ENCODE measurements at regions not wholly inside any gene's neighbourhood (a gene's known extent, or its start where the extent isn't known, plus 50 kb on each side); places are given as distances from the start of the nearest gene placed in this dataset.
"Not testable (repeated sequence)": the region's sequence is repeated elsewhere in the genome, so short reads cannot be mapped to it uniquely, and the experiment has no call there.

DNA sequence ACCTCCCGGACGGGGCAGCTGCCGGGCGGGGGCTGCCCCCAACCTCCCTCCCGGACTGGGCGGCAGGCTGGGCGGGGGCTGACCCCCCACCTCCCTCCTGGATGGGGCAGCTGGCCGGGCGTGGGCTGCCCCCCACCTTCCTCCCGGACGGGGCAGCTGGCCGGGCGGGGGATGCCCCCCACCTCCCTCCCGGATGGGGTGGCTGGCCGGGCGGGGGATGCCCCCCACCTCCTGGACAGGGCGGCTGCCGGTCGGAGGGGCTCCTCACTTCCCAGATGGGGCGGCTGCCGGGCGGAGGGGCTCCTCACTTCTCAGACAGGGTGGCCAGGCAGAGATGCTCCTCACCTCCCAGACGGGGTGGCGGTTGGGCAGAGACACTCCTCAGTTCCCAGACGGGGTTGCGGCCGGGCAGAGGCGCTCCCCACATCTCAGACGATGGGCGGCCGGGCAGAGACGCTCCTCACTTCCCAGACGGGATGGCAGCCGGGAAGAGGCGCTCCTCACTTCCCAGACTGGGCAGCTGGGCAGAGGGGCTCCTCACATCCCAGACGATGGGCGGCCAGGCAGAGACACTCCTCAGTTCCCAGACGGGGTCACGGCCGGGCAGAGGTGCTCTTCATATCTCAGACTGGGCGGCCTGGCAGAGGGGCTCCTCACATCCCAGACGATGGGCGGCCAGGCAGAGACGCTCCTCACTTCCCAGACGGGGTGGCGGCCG is 691.1 kb downstream of the BRINP1 start:
- not testable (repeated sequence) for DNase-seq

DNA sequence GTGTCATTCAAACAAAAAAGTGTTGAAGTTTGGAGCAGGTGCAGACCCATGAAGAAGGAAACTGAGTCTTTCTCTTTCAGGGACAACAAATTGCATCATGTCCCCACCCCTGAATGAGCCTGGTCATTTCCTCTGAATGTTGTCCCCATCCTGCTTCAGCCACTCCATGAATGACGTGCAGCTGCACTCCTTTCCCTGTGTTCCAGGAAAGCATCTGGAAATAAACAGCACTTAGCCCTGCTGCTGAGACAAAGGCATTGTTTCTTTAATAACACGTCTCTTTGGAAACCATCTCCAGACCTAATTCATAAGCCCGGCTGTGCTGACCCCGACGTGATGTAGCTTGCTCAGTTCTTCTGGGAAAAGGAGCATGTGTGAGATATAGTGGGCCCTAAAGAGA is 682.3 kb downstream of the BRINP1 start:
- peak; percentile 98 for DNase-seq

DNA sequence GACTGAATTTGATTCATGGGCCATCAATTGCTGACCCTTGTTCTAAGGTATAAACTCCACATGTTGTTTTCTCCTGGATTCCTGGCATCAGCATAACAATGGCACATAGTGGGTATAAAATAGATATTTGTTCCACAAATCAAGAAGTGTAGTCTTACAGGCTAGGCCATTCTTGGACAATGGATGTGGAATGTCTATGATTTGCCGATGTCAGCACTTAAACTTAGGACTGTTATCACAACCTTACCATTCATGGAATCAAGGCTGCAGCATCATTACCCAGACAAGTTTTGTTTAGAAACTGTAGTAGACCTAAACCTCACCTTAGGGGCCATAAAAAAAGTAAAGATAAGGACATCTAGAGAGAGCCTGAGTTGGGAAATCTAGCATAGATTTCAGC is 680.0 kb downstream of the BRINP1 start:
- DNase-seq: no peak

GRCh38 chr9:118692613-118693012 is 676.6 kb downstream of the BRINP1 start:
- no peak for DNase-seq

DNA sequence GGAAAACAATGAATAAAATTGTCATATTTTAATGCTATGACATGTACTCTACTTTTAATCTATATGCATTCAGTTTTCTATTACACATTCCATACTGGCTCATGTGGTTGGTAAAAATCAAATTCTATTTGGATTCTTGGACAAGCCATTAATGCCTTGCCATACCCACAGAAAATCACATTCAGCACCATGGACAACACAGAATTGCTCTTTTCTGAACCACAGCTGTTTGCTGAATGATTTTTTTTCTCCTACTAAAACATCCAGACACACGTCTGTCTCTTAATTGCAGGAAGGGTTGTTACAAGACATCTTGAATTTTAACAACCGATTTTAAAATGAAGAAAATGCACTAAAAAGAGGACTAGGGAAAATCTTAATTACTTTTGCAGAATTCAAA is 675.6 kb downstream of the BRINP1 start:
- no peak for DNase-seq

GRCh38 chr9:118695249-118695648 is 674.0 kb downstream of the BRINP1 start:
- DNase-seq: not testable (repeated sequence)

DNA sequence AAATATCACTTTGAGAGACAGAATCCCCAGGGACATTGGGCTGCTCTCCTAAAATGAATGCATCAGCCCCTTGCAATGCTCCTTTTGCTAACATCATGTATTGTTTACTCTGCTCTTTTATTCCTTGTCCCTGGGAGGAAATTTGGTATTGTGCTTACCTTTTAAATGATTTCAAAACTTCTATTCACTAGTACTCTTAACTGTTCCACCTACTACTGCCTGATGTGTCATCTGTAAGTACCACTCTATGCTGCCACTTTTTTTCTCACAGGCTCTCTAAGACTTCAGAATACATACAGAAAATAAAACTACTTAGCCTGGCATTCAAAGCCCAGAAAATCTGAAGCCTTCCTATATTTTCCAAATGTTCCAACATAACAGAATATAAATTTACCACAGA is 667.2 kb downstream of the BRINP1 start:
- DNase-seq: no peak

DNA sequence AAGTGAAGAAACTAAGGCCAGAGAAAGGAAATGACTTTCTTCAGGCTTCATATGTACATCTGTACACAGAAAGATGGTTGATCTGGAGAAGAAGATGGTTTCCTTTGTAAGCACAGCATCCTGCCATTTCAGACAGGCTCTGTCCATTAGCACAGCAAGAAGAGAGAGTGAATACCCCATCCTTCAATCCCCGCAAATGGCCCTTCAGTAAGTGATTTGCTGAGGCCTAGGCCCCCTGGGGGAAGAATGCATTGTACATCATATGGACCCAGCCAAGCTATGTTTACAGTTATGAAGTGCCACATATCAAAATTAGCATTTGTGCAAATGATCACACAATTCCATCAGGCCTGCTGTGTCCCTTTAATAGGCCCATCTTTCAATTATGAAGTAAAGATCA is 657.4 kb downstream of the BRINP1 start:
- DNase-seq: no peak

DNA sequence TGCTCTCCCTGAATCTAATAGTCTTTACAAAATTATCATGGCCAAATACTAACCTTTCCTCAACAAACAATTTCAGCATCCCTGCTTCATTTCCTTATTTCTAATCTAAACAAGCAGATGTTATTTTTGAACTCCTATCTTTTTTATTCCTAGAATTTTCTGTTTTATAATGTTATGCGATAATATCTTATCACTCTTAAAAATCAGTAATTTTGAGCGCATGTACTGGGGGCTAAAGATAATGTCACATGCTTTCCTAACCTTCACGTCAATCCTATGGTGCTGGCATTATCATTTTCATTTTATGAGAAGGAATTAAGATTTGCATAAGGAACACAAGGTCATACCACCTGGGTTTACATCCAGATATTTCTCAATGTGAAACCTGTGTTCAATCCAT is 648.0 kb downstream of the BRINP1 start:
- no peak for DNase-seq

DNA sequence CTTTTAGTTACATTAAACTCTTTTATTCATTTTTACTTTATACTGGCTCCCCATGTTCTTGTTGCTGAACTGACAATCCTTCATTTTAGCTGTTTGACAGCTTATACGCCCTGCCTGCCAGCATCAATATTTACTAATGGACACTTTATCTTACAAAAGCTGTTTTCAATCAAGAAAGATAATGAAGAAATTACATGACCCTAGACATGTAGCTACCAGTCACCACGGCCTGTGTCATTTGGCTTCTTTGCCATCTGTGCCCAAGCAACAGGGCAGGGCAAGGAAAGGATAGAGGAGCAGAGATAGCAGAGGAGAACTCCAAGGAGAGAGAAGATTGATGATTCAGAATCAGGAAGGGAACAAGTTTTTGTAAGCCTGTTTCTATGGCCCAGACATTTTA is 647.3 kb downstream of the BRINP1 start:
- DNase-seq: no peak

GRCh38 chr9:118729981-118730380 is 639.3 kb downstream of the BRINP1 start:
- no peak for DNase-seq

GRCh38 chr9:118732998-118733397 is 636.2 kb downstream of the BRINP1 start:
- no peak for DNase-seq

GRCh38 chr9:118734696-118735095 is 634.5 kb downstream of the BRINP1 start:
- no peak for DNase-seq

- DNase-seq: no peak
These were observed 632.8 kb downstream of the BRINP1 start for GRCh38 chr9:118736406-118736805.

GRCh38 chr9:118751077-118751847 is 618.0 kb downstream of the BRINP1 start:
- DNase-seq: no peak

DNA sequence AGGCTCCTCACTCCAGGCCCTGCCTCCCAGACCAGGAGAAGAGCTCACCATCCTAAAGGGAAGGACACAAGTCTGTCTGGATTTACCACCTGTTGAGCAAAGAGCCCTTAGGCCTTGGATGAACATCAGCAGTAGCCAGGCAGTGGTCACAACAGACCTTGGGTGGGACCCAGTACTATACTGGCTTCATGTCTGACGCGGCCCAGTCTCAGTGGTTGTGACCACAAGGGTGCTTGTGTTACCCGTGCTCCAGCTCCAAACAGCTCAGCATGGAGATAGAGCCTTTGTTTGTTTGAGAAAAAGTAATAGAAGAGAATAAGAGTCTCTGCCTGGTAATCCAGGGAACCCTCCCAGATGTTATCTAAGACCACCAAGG is 617.4 kb downstream of the BRINP1 start:
- DNase-seq: no peak

DNA sequence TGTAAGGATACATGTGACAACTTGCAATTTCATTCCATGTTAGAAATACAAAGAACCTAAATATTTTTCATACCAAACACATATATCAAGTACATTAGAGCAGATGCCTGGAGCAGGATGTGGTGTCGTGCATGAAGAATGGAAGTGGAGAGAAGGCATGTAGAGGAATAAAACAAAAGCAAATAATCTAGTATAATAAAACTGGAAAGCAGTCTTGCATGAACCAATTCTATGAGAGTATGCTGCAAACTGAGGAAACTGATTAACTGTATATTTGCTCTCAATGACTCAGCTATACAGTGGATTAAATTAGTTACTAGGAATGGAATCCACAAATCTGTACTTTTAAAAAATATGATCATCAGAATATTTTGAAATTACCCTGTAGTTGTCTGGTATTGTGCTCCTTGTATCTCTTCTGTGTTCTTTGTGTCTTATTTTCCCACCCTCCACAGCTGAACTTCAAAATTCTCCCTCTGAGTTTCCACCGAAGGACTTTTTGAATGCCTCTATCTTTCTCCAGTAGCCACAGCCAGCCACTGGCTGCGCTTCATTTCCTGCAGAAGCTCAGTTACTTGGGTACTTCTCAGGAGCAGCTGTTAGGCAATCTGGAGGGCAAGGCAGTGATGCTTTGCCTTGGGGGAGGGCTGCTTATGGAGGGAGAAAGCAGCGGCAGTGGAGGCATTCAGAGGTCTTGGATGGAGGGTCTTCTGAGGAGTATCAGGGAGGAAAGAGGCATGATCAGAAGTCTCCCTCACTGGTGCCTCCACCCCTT is 608.0 kb downstream of the BRINP1 start:
- no peak for DNase-seq

DNA sequence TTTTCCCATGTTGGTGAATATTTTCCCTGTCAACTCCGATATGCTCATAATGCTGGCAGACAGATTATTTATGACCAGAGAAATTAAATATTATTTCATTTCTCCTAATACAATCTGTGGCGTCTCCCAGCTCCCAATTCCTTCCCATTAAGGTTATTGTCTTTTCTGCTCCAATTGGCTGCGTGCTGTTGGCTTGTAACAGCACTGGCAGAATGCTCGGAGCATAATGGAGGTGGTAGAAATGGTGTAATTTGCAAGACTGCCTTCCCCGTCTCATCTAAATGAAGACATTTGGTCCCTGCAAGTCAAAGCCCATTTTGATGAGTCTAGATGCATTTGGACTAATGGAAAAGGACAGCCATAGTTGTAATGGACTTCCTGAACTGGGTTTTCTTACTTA is 601.7 kb downstream of the BRINP1 start:
- DNase-seq: no peak

DNA sequence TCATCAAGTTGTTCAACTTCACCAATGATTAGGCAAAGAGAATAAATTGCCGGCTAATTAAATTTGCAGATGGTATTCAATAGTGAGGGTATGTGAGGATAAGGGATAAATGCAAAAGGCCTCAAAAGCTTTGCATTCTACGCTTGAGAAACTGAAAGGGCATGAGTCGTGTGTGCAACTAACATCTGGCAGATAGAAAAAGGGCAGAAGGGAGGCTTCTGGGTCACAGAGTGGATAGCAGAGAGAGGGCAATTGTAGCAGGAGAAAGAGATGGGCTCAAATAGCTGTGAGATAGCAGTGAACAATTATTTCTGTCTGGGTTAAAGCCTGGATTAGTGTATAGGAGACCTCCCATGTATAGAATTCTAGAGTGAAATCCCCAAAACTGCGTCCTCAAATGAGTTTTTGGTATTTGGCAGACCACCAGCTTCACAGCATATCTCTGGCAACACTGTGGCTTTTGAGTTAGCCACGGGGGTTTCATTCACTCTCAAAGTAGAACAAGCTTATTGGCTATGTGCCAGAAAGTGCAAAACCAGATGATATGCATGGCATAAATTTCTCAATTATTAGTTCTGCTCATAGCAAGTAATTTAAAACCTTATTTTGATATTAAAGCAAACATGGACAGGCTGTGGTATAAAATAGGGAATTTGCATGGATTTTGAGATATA is 586.3 kb downstream of the BRINP1 start:
- no peak for DNase-seq

DNA sequence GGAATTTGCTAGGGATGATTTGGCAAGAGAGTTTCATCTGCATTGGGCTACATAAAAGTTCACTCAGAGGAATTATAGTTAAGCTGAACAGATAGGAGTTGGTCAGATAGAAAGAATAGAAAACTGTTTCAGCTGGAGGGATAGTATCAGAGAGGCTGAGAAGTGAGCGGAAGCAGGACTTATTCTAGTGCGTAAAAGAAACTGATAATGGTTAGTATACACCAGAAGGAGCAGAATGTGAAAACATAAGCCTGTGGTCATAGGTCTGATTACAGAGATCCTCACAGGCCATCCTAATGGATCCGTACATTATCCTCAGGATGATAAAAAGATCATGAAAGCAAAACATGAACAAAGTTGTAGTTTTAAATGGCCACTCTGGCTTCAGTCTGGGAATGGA is 585.2 kb downstream of the BRINP1 start:
- no peak for DNase-seq

- DNase-seq: no peak
These were observed 583.8 kb downstream of the BRINP1 start for GRCh38 chr9:118785456-118785855.

GRCh38 chr9:118786877-118787276 is 582.4 kb downstream of the BRINP1 start:
- no peak for DNase-seq

- no peak for DNase-seq
These were observed 560.0 kb downstream of the BRINP1 start for GRCh38 chr9:118809160-118809625.

Measured in NCI-H1417 treated with DMSO at 0.1 percent for 48 hours (cell line).